HepG2 (cell line): ENCODE measurements at regions not wholly inside any gene's neighbourhood (a gene's known extent, or its start where the extent isn't known, plus 50 kb on each side); places are given as distances from the start of the nearest gene placed in this dataset.

Experiments used
- ATAC-seq: fragments of 200-7000 bp; cut with Tn5 transposase; 3 replicates; pipeline ENCODE4 v1.9.1; 2020; ENCODE audit warnings: mild to moderate bottlenecking, moderate library complexity
- BruUV-seq: library from RNA; stranded (reverse); fragments of 400-500 nt; replicated peaks from 2 replicates; lab custom pipeline; 2021; lab: Mats Ljungman, UMichigan
- CTCF ChIA-PET: fragments of 300-600 bp; formaldehyde crosslinking; extraction: SDS; loops from one replicate; lab custom pipeline; 2021; ENCODE audit warnings: low total read pairs, inconsistent platforms, low intra/inter-chr PET ratio; lab: Yijun Ruan, JAX
- POLR2A ChIA-PET: fragments of 350-600 bp; sonication (Branson Sonifier 250); formaldehyde crosslinking; loops from one replicate; lab custom pipeline; 2020; ENCODE audit warnings: antibody characterized with exemption, inconsistent platforms; lab: Yijun Ruan, JAX
- DNase-seq: peaks from one replicate; pipeline ENCODE4 v3.0.0-alpha.2; 2015; ENCODE audit warnings: low spot score
- FAIRE-seq: peaks from 3 replicates; lab custom pipeline; 2011; peaks lifted over from hg19 to GRCh38; lab: Jason Lieb, UNC
- H2AFZ ChIP-seq: one replicate; pipeline ENCODE4 v1.6.1; 2011; ENCODE audit warnings: low read length, inconsistent platforms
- H3K27ac ChIP-seq: fragments of 300-600 bp; 3 replicates; pipeline ENCODE4 v1.8.0; 2011; ENCODE audit warnings: mixed run types, mild to moderate bottlenecking, mixed read lengths, low read length, inconsistent platforms; ENCODE audit not compliant: insufficient read depth; ENCODE audit errors: extremely low read length
- H3K27me3 ChIP-seq, 2 experiments: fragments of 200-600 bp in 1 of 2; 2 replicates in 1 of 2; 3 replicates in 1 of 2; pipeline versions ENCODE4 v1.6.0 to v1.8.0; 2011; ENCODE audit warnings: low read length in 2 of 2, mild to moderate bottlenecking in 2 of 2, moderate library complexity in 2 of 2, inconsistent platforms in 1 of 2; ENCODE audit not compliant: insufficient read depth in 2 of 2, control insufficient read depth in 1 of 2
- H3K36me3 ChIP-seq, 2 experiments: fragments of 200-600 bp in 1 of 2; replicated peaks in 1 of 2; 2 replicates in 1 of 2; 3 replicates in 1 of 2; pipeline versions ENCODE4 v1.5.1 to v1.8.0; 2011; ENCODE audit warnings: low read length in 2 of 2, inconsistent platforms in 1 of 2; ENCODE audit not compliant: insufficient read depth in 2 of 2, control insufficient read depth in 1 of 2
- H3K4me1 ChIP-seq: 2 replicates; pipeline ENCODE4 v1.5.1; 2012; ENCODE audit warnings: low read length, inconsistent platforms; ENCODE audit not compliant: insufficient read depth
- H3K4me2 ChIP-seq: 2 replicates; pipeline ENCODE4 v1.6.0; 2011; ENCODE audit warnings: low read depth, low read length, inconsistent platforms
- H3K4me3 ChIP-seq, 3 experiments: fragments of 200-600 bp in 1 of 3; sonication (generic), shearing (Covaris generic) in 1 of 3; replicated peaks in 1 of 3; 2 replicates each; pipeline ENCODE4 v1.5.1; 2011 to 2016; ENCODE audit warnings: low read length in 3 of 3, inconsistent platforms in 2 of 3, low read depth in 2 of 3, mild to moderate bottlenecking in 2 of 3, control low read depth in 1 of 3, mixed read lengths in 1 of 3; ENCODE audit not compliant: insufficient read depth in 1 of 3
- H3K79me2 ChIP-seq: one replicate; pipeline ENCODE4 v1.6.1; 2011; ENCODE audit warnings: low read length, inconsistent platforms; ENCODE audit not compliant: insufficient read depth
- H3K9ac ChIP-seq: 2 replicates; pipeline ENCODE4 v1.6.0; 2011; ENCODE audit warnings: mild to moderate bottlenecking, low read depth, low read length, inconsistent platforms; ENCODE audit not compliant: insufficient read depth
- H3K9me3 ChIP-seq: 2 replicates; pipeline ENCODE4 v1.5.1; 2012; ENCODE audit warnings: mild to moderate bottlenecking, low read length
- H4K20me1 ChIP-seq: 2 replicates; pipeline ENCODE4 v1.6.0; 2011; ENCODE audit warnings: inconsistent platforms, mild to moderate bottlenecking, low read length, moderate library complexity; ENCODE audit not compliant: insufficient read depth
- CEBPG ChIP-seq: IDR thresholded peaks from 2 replicates; pipeline ENCODE4 v1.6.1; 2016
- ETV5 ChIP-seq: IDR thresholded peaks from 2 replicates; pipeline ENCODE4 v1.6.1; 2018; ENCODE audit warnings: missing biosample characterization, missing genetic modification reagents, inconsistent platforms, borderline replicate concordance
- GABPA ChIP-seq, 2 experiments: IDR thresholded peaks; 2 replicates each; pipeline ENCODE4 v1.6.1; 2011 to 2016; ENCODE audit warnings: low read depth in 2 of 2, low read length in 1 of 2, missing biosample characterization in 1 of 2, missing genetic modification characterization in 1 of 2
- HBP1 ChIP-seq: IDR thresholded peaks from 2 replicates; pipeline ENCODE4 v1.6.1; 2016; ENCODE audit warnings: low read depth, control low read depth
- HIVEP1 ChIP-seq: sonication (generic); formaldehyde crosslinking; IDR thresholded peaks from 2 replicates; pipeline ENCODE4 v1.4.0; 2020; ENCODE audit warnings: mild to moderate bottlenecking, missing genetic modification reagents
- HMG20A ChIP-seq: IDR thresholded peaks from 2 replicates; pipeline ENCODE4 v1.6.1; 2016; ENCODE audit warnings: borderline replicate concordance
- IRF2 ChIP-seq: IDR thresholded peaks from 2 replicates; pipeline ENCODE4 v1.6.1; 2018; ENCODE audit warnings: missing genetic modification reagents, missing compliant biosample characterization
- MBNL3 ChIP-seq: fragments of 250-450 bp; sonication (Bioruptor Pico); conservative IDR thresholded peaks from 2 replicates; pipeline ENCODE4 v1.8.0; 2022; ENCODE audit warnings: mild to moderate bottlenecking, inconsistent platforms
- RNF2 ChIP-seq: fragments of 450-650 bp; conservative IDR thresholded peaks from 2 replicates; pipeline ENCODE4 v1.6.1; 2016; ENCODE audit warnings: low read depth
- SNAI1 ChIP-seq: sonication (generic); formaldehyde crosslinking; IDR thresholded peaks from 2 replicates; pipeline ENCODE4 v1.5.0; 2020; ENCODE audit warnings: mild to moderate bottlenecking, missing genetic modification reagents, borderline replicate concordance
- TBX2 ChIP-seq: sonication (generic); formaldehyde crosslinking; IDR thresholded peaks from 2 replicates; pipeline ENCODE4 v1.5.0; 2020; ENCODE audit warnings: missing genetic modification reagents, mild to moderate bottlenecking, borderline replicate concordance
- ZBTB43 ChIP-seq: sonication (generic); formaldehyde crosslinking; conservative IDR thresholded peaks from 2 replicates; pipeline ENCODE4 v1.4.0; 2020; ENCODE audit warnings: missing genetic modification reagents
- ZNF256 ChIP-seq: sonication (generic); formaldehyde crosslinking; conservative IDR thresholded peaks from 2 replicates; pipeline ENCODE4 v1.4.0; 2020; ENCODE audit warnings: missing genetic modification reagents
- ZNF552 ChIP-seq: sonication (generic); formaldehyde crosslinking; IDR thresholded peaks from 2 replicates; pipeline ENCODE4 v1.9.0; 2022; ENCODE audit warnings: missing genetic modification reagents, mild to moderate bottlenecking, borderline replicate concordance
- ZNF557 ChIP-seq: sonication (generic); formaldehyde crosslinking; IDR thresholded peaks from 2 replicates; pipeline ENCODE4 v1.4.0; 2020; ENCODE audit warnings: missing genetic modification reagents
- ZNF607 ChIP-seq: sonication (generic); formaldehyde crosslinking; IDR thresholded peaks from 2 replicates; pipeline ENCODE4 v1.5.1; 2020; ENCODE audit warnings: missing genetic modification reagents, mild to moderate bottlenecking, borderline replicate concordance
- ZNF776 ChIP-seq: sonication (generic); formaldehyde crosslinking; IDR thresholded peaks from 2 replicates; pipeline ENCODE4 v1.4.0; 2020; ENCODE audit warnings: mild to moderate bottlenecking, missing genetic modification reagents
- ZSCAN30 ChIP-seq: sonication (generic); formaldehyde crosslinking; IDR thresholded peaks from 2 replicates; pipeline ENCODE4 v1.5.0; 2020; ENCODE audit warnings: mild to moderate bottlenecking, missing genetic modification reagents
- ZZZ3 ChIP-seq: sonication (generic); formaldehyde crosslinking; IDR thresholded peaks from 2 replicates; pipeline ENCODE4 v1.4.0; 2020; ENCODE audit warnings: missing genetic modification reagents, mild to moderate bottlenecking, borderline replicate concordance
- WGBS: methylation state at CpG from one replicate; pipeline ENCODE4 v1.1.6; 2017; ENCODE audit warnings: low lambda C conversion rate; 5-methylcytosine and 5-hydroxymethylcytosine counted together
- in situ Hi-C: cut with HindIII; loops from 2 replicates; pipeline ENCODE4 v1.10.0; 2017; ENCODE audit warnings: low pct_unique_long_range_greater_than_20kb; ENCODE audit not compliant: extremely low pct_ligation_motif_present
- intact Hi-C: fragments of 100-400 bp; cut with micrococcal nuclease; formaldehyde crosslinking; loops from one replicate; pipeline ENCODE4 v1.10.0; 2022; ENCODE audit not compliant: unreplicated experiment
- TF ChIP-seq, protein P1 (sequence below): sonication (generic); formaldehyde crosslinking; IDR thresholded peaks from 2 replicates; pipeline ENCODE4 v1.5.1; 2020; ENCODE audit warnings: mild to moderate bottlenecking, missing genetic modification reagents

GRCh38 chr12:93235881-93236280, 141.8 kb upstream of the NUDT4 start (continued):
- TF ChIP-seq ZNF607 (no peak), ZBTB43 (CRISPR knock-in tag) (no peak), MBNL3 (CRISPR knock-in tag) (no peak), ZNF776 (no peak), TBX2 (CRISPR knock-in tag) (no peak), ZZZ3 (no peak)

GRCh38 chr12:93237235-93237915, 140.3 kb upstream of the NUDT4 start:
- Histone ChIP-seq H3K9ac (no peak overlapping the region), H3K27ac (no peak overlapping the region)
- CTCF ChIA-PET: no interaction called here
- TF ChIP-seq ETV5 (CRISPR knock-in tag) (no peak), RNF2 (no peak), ZSCAN30 (CRISPR knock-in tag) (no peak), IRF2 (CRISPR knock-in tag) (no peak), CEBPG (peak; percentile 21; the same call in 1 of the 2 replicates), ZNF557 (no peak), ZNF256 (CRISPR knock-in tag) (no peak), GABPA (IDR thresholded peaks at IDR 0.05; ENCODE audit: low read depth, low read length) (no peak), GABPA (CRISPR knock-in tag; IDR thresholded peaks at IDR 0.05; ENCODE audit: low read depth) (no peak), HBP1 (CRISPR knock-in tag) (no peak), ZNF552 (CRISPR knock-in tag) (no peak), HMG20A (CRISPR knock-in tag) (no peak), HIVEP1 (CRISPR knock-in tag) (no peak), SNAI1 (no peak)
- TF ChIP-seq, protein P1, sequence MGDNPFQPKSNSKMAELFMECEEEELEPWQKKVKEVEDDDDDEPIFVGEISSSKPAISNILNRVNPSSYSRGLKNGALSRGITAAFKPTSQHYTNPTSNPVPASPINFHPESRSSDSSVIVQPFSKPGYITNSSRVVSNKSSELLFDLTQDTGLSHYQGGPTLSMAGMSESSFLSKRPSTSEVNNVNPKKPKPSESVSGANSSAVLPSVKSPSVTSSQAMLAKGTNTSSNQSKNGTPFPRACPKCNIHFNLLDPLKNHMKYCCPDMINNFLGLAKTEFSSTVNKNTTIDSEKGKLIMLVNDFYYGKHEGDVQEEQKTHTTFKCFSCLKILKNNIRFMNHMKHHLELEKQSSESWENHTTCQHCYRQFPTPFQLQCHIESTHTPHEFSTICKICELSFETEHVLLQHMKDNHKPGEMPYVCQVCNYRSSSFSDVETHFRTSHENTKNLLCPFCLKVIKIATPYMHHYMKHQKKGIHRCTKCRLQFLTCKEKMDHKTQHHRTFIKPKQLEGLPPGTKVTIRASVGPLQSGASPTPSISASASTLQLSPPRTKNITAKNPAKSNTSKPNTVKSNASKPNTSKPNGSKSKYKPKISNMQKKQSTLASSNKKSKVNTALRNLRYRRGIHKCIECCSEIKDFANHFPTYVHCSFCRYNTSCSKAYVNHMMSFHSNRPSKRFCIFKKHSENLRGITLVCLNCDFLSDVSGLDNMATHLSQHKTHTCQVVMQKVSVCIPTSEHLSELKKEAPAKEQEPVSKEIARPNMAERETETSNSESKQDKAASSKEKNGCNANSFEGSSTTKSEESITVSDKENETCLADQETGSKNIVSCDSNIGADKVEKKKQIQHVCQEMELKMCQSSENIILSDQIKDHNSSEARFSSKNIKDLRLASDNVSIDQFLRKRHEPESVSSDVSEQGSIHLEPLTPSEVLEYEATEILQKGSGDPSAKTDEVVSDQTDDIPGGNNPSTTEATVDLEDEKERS (CRISPR knock-in tag): no peak

More at GRCh38 chr12:93237235-93237915, 140.3 kb upstream of the NUDT4 start:
- no TSS peak for BruUV-seq
- Histone ChIP-seq H3K27me3 (no peaks in the 10 kb centered on the region; a peak in 1 of 5 replicates), H3K9me3 (peaks cover 16% of the 10 kb centered on the region), H3K36me3 (no peaks in the 10 kb centered on the region), H2AFZ (peak overlapping the region; percentile 36), H3K4me2 (peak overlapping the region; percentile 7; the same call in 1 of the 2 replicates), H3K4me1 (peaks cover 32% of the 10 kb centered on the region), H3K4me3 (no peak overlapping the region), H3K79me2 (no peaks in the 10 kb centered on the region), H4K20me1 (no peaks in the 10 kb centered on the region)
- FAIRE-seq (no peak), DNase-seq (peak; percentile 13), ATAC-seq (peak; percentile 28; the same call in 2 of the 3 replicates)
- intact Hi-C loops (no loop called here), in situ Hi-C loops (no loop called here)
- 7% methylated on average over 4 of the region's 4 CpGs for WGBS
- POLR2A ChIA-PET: no interaction called here
